Activated naive CD8-positive, alpha-beta T cell treated with anti-CD3 and anti-CD28 coated beads, Interleukin-2, amount 50 U/mL, for 16 hours (primary cell): ENCODE measurements at regions not wholly inside any gene's neighbourhood (a gene's known extent, or its start where the extent isn't known, plus 50 kb on each side); places are given as distances from the start of the nearest gene placed in this dataset.

ENCODE experiments used
- DNase-seq: peaks from one replicate; pipeline ENCODE4 v3.0.0-alpha.2; 2020; ENCODE audit warnings: low read depth, low spot score

- DNase-seq, result no peak
Observed at GRCh38 chr22:49035818-49036457, 791.7 kb downstream of the BRD1 start.

- no peak for DNase-seq
Observed at GRCh38 chr22:49034836-49035817, 792.5 kb downstream of the BRD1 start.

GRCh38 chr22:49033616-49034015 is 794.1 kb downstream of the BRD1 start:
- no peak for DNase-seq

DNA sequence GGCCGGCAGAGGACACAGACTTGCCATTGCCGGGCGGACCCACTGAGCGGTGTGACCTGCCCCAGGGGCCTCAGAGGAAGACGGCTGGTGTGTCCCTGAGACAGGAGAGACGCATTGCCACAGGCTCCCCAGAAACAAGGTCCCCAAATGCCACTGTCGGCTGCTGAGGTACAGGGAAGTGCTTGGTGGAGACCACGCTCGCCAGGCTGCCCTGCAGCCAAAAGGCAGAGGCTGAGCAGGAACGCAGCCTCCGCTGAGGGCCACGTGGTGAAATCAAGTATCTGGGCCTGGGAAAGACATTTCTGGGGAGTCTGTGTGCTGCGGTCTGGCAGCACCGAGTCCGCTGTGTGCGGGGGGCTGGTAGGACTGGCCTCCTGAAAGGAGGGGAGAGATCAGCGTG is 794.9 kb downstream of the BRD1 start:
- DNase-seq, result no peak

DNA sequence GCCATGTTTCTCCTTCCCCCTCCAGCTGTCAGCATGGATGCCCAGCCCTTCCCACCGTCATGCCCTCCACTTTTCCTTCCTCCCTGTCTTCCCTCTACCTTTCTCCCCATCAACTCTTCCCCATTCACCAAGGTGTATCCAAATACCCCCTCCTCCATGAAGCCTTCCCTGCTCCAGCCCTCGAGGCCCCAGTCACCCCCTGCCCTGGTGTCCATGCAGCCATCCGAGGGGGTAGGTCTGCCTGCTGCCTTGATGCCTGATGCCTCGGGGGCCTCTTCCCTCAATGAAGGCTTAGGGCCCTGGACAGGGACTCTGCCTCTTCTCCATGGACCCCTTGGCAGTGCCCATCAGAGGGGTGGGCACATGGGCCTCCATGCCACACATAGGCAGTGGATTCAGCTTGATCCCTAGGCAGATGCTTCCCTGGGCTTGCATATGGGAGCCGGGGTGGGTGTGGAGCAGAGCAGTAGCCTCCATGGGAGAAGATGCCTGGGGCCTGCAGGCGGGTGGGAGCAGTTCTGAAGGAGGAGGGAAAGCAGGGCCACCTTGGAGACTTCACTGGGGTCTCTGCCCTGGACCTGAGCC is 795.8 kb downstream of the BRD1 start:
- no peak for DNase-seq

DNA sequence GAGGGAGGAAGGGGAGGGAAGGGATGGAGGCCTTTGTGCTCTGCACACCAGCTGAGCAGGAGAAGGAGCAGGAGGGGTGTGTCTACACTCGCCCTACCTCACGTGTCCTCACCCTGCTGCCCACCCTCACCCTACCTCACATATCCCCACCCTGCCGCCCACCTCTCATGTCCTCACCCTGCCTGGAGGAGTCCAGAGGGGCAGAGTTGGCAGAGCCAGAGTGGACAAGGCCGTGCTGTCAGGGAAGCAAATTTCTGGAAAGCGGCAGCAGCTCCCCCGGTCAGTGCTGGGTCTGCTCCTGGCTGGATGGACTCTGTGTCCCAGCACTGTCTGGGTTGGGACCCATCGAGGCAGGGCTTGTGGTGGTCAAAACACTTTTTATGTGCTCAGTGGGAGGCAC is 799.6 kb downstream of the BRD1 start:
- DNase-seq, result no peak

GRCh38 chr22:49027368-49027670 is 800.4 kb downstream of the BRD1 start:
- no peak for DNase-seq

DNA sequence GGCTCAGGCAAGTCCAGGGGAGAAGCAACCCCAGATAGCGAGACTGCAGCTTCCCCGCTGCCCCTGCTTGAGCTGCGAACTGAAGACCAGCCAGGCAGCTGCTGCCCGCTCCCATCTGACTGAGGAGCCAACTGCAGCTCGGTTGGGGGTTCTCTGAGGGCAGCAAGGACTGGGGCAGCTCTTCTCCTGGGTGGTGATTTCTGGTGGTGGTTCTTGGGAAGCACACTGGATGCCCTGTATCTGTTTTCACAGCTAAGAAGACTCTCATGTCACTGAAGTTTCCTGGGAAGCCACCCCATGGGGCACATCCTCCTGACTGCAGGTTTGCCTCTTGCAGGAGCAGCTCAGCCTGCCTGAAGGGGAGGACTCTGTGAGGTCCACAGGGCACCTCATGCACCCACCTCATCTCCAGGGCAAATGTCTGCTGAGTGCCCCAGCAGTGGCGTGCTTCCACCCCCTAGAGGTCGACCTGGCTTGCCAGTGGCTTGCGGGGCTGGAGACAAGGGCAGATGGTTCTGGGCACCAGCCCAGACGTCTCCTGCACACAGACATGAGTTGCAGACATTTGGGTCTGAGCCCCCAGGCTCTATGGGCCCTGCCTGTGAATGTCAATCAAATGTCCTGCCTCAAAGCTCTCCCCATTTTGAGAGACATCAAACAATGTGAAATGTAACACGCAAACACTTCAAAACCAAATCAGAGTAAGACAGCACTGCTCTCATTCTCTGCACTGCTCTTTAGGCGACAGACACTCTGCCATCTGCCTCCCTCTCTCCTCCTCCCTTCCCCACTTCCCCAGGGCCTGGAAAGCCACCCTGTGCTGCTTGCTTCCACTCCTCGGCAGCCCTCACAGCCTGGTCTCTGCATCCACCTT is 800.9 kb downstream of the BRD1 start:
- no peak for DNase-seq

GRCh38 chr22:49025791-49026493 is 801.7 kb downstream of the BRD1 start:
- DNase-seq, result no peak

- no peak for DNase-seq
Observed at GRCh38 chr22:49024775-49025440, 802.8 kb downstream of the BRD1 start.

GRCh38 chr22:49023879-49024774 is 803.5 kb downstream of the BRD1 start:
- no peak for DNase-seq

DNA sequence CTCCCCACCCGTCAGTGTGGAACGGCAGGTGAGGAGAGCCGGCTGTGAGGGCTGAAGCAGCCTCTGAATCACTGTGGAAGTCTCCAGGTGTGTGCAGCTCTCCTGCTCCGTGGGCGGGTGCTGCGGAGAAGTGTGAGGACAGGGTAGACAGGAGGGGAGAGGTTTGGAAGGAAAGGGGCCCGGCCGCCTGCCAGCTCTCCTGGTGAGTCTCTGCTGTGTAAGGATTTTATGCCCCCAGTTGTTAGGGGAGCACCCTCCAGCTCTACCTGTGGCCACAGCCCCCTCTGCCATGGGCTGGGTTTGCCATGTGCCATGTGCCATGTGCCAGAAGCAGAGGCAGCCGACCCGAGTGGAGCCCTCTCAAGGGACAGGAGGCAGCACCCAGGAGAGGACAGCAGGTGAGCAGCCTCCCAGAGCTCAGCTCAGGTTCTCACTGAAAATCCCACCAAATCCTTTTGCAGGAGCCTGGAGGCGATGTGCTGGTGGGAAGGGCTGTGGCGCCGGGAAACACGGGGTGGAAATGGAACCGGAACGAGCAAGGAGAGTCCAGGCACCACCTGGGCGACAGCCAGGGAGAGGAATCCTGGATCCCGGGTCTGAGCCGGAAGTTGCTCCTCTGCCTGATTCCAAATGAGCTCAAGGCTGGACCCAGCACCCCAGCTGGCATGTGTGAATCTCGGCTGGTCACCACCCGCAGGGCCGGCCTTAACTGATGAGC is 804.4 kb downstream of the BRD1 start:
- DNase-seq, result no peak

GRCh38 chr22:49022816-49023160 is 804.9 kb downstream of the BRD1 start:
- DNase-seq, result no peak

DNA sequence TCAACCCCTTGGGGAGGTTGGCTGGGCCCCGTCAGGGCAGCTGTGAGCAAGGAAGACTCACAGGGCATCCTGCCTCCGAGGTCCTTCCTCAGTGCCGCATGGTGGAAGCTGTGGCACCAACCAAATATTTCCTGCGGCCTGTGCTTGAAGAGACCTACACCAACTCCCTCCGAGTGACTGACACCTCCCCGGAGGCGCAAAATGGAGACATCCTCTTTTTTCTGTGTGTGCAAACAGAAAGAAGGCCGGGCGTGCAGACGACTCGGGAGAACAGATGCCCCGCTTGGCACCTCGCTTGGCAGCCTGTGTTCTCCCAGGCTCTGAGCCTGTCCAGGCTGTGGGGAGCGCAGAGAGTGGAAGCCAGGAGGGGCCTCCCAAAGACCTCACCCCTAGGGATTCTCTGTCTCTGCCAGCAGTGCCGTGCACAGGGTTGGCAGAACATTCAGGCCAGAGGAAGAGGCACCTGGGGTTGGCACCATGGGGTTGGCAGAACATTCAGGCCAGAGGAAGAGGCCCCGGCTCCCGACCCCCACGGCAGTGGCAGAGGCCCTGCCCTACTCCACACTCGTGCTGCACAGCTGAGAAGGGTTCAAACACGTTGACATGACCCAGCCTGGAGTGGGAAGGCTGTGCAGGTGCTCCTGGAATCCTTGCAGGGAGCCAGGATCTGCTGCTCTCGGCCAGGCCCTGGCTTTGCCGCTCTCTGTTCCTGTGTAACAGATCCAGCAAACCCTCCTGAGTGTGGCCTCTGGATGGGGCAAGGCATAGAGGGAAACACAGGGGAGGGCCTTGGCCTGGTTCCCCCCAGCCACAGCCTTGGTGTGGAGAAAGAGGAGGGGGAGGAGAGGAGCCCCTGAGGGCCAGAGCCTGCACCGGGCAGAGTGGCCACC is 805.5 kb downstream of the BRD1 start:
- no peak for DNase-seq

GRCh38 chr22:49021131-49021925 is 806.3 kb downstream of the BRD1 start:
- DNase-seq, result no peak

DNA sequence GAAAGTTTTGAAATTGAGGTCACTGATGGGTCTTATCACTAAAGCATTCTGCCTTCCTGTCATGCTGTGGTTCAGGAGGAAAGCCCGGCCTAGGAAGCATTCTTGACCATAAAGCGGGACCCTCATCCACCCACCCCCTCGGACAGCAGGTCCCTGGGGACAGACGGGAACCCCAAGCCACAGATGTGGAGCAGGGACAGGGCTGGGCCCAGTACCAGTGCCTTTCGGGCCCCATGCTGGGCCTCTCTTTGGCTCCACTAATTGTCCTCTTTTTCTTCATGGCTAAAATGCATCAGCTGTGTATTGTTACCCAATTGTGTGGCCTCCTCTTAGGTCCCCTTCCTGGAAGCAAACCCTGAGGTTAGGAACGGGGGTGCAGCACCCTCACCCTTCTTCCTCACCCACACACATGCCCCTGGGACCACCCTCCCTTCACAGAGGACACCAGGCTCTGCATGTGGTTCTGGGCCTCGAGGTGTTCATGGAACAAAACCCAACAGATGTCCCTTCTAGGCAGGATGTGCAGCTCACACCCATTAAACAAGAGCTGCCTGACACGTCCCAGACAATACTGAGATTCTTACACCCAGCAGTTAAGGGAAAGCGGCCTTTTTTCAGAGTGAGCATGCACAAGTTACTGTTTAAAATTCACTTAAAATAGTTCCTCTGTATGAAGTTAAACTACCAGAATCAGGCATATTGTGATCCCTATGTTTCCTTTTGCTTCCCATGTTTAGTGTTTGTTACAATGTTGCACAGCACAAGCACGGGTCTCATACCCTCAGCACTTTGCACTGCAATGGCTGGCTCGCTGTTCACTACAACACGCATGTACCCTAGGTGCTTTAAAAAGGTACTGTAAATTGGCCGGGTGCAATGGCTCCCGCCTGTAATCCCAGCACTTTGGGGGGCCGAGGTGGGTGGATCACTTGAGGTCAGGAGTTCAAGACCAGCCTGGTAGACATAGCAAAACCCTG is 807.6 kb downstream of the BRD1 start:
- DNase-seq, result no peak
